Stimulated activated memory B cell treated with anti-CD40 and anti-IgM and Interleukin-4, amounts not matched to agents 10 μg/mL and 1 μg/mL and 100 μg/mL, for 72 hours (primary cell): ENCODE measurements at regions not wholly inside any gene's neighbourhood (a gene's known extent, or its start where the extent isn't known, plus 50 kb on each side); places are given as distances from the start of the nearest gene placed in this dataset.

Source experiments
- ATAC-seq: fragments of 150-1000 bp; cut with Tn5 transposase; 2 replicates; pipeline ENCODE4 v1.10.0; 2021
- H3K27ac Mint-ChIP-seq: one replicate; pipeline ENCODE4 v1.8.0; 2022; ENCODE audit warnings: mild to moderate bottlenecking, mixed read lengths
- H3K27me3 Mint-ChIP-seq: one replicate; pipeline ENCODE4 v1.8.0; 2022; ENCODE audit warnings: mixed read lengths
- H3K36me3 Mint-ChIP-seq: one replicate; pipeline ENCODE4 v1.8.0; 2022; ENCODE audit warnings: mixed read lengths
- H3K4me1 Mint-ChIP-seq: one replicate; pipeline ENCODE4 v1.8.0; 2022; ENCODE audit warnings: mixed read lengths
- H3K4me3 Mint-ChIP-seq: one replicate; pipeline ENCODE4 v1.8.0; 2022; ENCODE audit warnings: mild to moderate bottlenecking, moderate library complexity, mixed read lengths
- H3K9me3 Mint-ChIP-seq: one replicate; pipeline ENCODE4 v1.8.0; 2022; ENCODE audit warnings: mixed read lengths

DNA sequence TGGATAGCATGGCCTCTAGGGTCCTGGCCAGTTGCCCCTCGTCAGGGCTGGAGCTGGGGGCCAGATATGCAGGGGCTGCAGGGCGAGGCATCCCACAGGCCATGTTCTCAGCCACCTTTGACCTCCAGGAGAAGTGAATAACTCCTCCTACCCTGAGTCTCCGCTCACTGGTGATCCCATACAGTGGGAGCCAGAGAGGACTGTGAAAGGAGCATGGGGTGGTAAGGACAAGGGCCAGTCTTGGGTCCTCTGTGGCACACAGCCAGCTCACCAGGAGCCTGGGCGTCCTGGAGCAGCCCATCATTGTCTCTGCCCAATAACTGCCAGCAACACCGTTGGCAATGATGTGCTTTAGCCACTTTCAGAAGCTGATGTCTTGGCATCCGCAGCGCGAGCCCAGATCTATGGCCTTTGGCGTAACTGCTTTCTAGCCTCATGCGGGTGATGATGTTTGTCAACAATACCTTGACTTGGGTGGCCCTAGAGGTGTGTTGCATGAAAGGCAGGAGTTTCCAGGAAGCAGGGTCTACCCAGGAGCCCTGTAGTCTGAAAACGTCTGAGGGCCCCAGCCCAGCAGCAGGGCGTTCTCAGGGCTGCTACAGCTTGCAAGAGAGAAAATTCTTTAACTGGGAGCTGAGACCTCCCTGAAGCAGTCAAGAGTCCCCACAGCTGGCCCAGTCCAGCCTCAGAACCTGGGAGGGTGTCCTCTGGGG is 61.1 kb upstream of the IQSEC1 start:
- H3K4me3 Mint-ChIP-seq = no peak overlapping the region

DNA sequence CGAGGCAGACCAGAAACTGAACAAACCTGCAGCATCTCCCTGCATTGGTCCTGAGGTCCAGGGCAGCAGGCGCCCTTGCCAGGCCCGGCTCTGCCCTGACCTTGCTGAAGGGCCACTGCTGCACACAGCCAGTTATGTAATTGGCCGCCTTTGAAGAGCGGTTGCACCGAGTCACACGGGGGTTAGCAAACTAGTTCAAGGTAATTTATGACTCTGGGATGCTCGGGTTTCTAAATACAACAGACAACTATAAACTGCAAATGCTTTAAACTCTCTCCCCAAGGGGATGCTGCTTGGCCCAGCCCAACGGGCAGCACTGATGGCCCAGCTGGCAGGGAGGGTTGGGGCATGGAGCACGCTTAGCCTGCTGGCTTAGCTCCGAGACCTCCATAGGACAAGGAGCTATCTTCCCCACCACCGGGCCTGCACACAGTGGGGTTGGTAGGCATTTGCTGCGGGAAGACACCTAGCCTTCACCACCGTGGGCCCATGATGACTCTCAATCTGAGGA is 60.3 kb upstream of the IQSEC1 start:
- Mint-ChIP-seq H3K9me3 (no peaks in the 10 kb centered on the region), H3K36me3 (no peaks in the 10 kb centered on the region), H3K4me1 (no peaks in the 10 kb centered on the region), H3K4me3 (no peak overlapping the region), H3K27me3 (peaks cover 33% of the 10 kb centered on the region), H3K27ac (no peak overlapping the region)
- no peak for ATAC-seq

More for the DNA sequence above, 61.1 kb upstream of the IQSEC1 start:
- Mint-ChIP-seq H3K27ac (no peak overlapping the region), H3K27me3 (peaks cover 41% of the 10 kb centered on the region), H3K36me3 (no peaks in the 10 kb centered on the region), H3K9me3 (no peaks in the 10 kb centered on the region), H3K4me1 (no peaks in the 10 kb centered on the region)
- no peak for ATAC-seq

DNA sequence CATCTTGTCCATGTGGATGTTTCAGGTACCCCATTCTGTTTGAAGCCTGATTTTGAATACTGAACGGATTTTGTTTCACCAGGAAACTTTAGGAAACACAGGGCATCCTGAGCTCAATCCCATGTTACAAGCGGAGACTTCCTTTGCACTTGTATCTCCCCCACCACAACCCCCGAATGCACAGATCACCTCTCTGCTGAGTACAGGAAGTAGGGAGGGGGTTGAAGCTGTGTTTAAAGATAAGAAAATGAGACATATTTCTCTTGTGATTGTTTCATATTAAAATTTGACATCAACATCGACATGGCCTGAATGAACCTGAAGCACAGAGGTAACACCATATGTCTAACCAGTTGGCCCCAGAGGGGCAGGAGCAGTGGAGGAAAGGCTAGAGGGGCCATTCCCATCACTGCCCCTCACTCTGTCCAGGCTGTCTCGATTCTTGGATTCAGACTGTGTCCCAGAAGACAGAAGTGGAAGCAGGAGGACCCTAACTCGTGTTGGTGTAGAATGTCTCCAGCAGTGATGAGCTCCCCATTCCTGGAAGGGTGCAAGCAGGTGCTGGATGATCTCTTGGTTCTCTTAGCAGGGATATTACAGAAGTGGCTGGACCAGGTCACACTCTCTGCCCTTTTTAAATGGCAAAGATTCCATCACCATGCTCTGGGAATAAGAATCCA is 59.6 kb upstream of the IQSEC1 start:
- peaks cover 33% of the 10 kb centered on the region for H3K27me3 Mint-ChIP-seq
- H3K27ac Mint-ChIP-seq = no peak overlapping the region
- H3K9me3 Mint-ChIP-seq = no peaks in the 10 kb centered on the region

DNA sequence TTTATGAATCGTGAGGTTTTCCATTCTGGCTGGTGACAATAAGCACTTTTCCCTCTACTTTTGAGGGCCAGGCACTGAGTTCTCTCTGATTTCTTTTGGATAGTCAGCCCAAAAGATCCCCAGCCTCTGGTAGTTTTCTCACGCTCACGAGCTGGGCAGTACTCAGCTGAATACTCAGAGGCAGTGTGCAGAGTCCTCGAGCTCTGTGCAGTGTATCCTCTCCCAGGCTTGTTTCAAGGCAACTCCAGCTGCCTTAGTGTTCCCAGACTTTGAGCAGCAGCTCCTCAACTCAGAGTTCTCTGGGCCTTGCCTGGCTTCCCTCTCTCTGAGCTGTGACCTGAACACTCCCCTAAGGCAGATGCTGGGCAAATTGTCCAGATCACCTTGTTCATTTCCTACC is 59.1 kb upstream of the IQSEC1 start:
- no peaks in the 10 kb centered on the region for H3K9me3 Mint-ChIP-seq

More for the DNA sequence above, 59.6 kb upstream of the IQSEC1 start:
- Mint-ChIP-seq H3K4me3 (no peak overlapping the region), H3K36me3 (no peaks in the 10 kb centered on the region), H3K4me1 (no peaks in the 10 kb centered on the region)
- ATAC-seq = no peak

DNA sequence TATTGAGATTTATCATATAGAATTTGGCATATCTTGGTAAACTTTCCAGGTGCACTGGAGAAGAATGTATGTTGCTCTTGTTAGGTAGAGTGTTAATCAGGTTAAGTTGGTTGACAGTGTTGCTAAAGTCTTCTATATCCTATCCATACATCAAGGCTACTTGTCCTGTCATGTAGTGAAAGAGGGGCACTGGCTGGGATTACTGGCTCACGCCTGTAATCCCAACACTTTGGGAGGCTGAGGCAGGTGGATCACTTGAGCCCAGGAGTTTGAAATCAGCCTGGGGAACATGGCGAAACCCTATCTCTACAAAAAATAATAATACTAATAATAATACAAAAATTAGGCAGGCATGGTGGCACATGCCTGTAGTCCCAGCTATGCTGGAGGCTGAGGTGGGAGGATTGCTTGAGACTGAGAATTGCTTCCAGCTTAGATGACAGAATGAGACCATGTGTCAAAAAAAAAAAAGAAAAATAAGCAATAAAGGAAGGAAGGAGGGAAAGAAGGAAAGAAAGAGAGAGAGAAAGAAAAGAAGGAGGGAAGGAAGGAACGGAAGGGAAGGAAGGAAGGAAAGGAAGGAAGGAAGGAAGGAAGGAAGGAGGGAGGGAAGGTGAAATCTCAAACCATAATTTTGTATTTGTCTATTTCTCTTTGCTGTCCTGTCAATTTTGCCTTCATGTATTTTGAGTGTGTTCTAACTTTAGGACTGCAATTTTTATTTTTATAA is 57.4 kb upstream of the IQSEC1 start:
- no peak for ATAC-seq
- Mint-ChIP-seq H3K27ac (peak overlapping the region; percentile 38), H3K4me3 (no peak overlapping the region), H3K9me3 (no peaks in the 10 kb centered on the region), H3K27me3 (peaks cover 22% of the 10 kb centered on the region), H3K4me1 (no peaks in the 10 kb centered on the region), H3K36me3 (no peaks in the 10 kb centered on the region)

More for the DNA sequence above, 59.1 kb upstream of the IQSEC1 start:
- H3K27me3 Mint-ChIP-seq = peaks cover 33% of the 10 kb centered on the region
- no peak overlapping the region for H3K4me3 Mint-ChIP-seq
- no peak for ATAC-seq
- H3K4me1 Mint-ChIP-seq = no peaks in the 10 kb centered on the region
- H3K36me3 Mint-ChIP-seq = no peaks in the 10 kb centered on the region
- H3K27ac Mint-ChIP-seq = no peak overlapping the region

DNA sequence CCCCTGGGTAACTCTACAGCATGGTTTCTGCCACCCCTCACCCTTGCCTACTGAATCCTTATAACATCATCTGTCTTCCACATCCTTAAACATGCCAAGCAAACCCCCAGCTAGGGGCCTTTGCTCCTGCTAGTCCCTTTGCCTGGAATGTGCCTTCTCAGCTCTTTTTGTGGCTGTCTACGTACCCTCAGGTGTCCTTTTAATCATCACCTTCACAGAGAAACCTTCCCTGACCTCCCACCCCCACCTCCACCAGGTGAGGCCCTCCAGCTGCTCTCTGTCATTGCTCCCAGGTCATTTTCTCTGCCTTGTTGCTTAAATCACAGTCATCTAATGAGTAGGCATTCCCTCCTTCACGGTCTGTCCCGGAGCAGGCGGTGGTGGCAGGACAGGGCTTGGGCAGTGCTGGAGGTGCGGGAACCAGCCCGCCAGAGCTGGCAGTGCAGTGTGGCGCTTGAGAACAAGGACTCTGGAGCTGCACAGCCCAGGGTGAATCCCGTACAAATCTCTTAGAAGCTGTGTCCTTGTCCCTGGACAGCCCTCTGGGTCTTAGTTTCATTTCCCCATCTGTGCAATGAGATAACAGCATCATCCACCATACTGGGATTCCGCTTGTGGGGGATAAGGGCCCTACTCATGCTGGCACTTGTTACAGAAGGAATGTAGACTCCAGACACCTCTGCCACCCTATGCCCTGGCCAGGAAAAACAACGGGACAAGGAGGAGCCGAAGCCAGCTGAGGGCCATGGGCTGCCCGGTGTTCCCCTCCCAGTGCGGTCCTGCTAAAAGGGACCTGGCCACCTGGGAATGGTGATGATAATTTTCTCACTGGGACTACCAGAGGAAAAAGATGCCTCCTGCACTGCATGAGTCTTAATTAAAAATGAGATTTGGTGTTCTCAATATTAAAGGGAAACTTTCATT is 52.1 kb upstream of the IQSEC1 start:
- Mint-ChIP-seq H3K36me3 (no peaks in the 10 kb centered on the region), H3K27ac (peak overlapping the region; percentile 5), H3K27me3 (no peaks in the 10 kb centered on the region), H3K4me3 (no peak overlapping the region), H3K4me1 (peaks cover 2% of the 10 kb centered on the region), H3K9me3 (no peaks in the 10 kb centered on the region)
- no peak for ATAC-seq

DNA sequence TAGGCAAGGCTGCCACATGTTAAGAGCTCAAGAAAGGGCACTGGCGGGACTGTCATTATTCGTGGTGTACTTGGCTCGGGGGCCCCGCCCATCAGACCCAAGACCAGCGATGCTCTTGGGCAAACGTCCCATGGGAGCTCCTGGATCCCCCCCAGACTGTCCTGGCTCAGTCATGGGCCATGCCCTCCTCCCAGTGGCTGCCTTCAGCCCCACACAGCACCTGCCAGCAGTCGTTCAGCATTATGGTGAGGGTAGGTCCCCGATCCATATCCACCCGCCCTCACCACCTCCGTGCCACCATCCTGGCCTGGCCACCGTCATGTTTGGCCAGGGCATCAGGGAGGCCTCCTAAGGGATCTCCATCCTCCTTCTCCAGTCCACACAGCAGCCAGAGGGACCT is 51.4 kb upstream of the IQSEC1 start:
- Mint-ChIP-seq H3K4me3 (no peak overlapping the region), H3K9me3 (no peaks in the 10 kb centered on the region), H3K27ac (peak overlapping the region; percentile 5), H3K4me1 (peaks cover 4% of the 10 kb centered on the region), H3K27me3 (no peaks in the 10 kb centered on the region), H3K36me3 (no peaks in the 10 kb centered on the region)
- no peak for ATAC-seq

DNA sequence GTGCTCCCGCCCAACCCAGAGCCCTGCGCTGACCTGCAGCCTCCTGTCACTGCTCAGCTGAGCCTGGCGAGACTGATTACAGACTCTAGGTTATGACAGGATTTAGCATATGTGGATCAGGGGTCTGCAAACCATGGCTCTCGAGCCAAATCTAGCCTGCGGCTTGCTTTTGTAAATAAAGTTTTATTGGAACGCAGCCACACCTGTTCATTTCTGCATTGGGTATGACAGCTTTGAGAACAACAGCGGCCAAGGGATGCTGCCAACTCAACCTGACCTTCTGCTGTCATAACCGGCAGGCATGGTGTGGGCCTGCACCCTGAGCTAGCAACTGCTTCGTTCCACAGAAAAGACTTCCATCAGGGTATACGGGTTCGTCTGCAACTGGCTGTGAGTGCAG is 50.5 kb upstream of the IQSEC1 start:
- Mint-ChIP-seq H3K4me3 (no peak overlapping the region), H3K27me3 (no peaks in the 10 kb centered on the region), H3K9me3 (no peaks in the 10 kb centered on the region), H3K4me1 (peaks cover 4% of the 10 kb centered on the region), H3K36me3 (no peaks in the 10 kb centered on the region), H3K27ac (no peak overlapping the region)
- ATAC-seq = no peak

DNA sequence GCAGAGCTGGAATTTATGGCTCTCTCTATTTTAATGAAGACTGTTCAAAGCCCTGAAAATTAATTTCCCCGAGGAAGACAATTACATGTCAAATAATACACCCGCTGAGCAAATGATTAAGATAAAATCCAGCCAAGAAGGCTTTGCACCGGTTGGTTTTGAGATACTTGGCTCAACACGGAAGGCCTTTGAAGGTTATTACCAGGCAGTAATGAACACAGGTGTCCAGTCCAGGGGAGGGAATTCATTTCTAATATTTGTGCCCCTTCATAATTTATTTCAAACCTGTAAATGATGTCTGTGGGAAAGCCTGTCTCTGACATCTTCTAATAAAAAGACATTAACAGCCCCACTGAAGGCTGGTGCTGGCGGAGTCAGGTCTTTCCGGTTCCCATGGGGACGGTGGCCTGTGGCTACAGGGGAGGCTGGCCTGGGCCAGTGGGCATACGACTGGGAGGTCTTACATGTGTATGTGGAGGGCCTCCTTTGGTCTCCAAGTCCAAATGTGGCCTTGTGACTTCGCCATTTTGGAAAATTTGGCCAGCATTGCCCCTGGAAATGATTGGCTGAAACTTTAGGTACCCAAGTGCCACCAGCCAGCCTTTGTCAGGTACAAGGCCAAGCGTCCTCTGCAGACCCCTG is 49.9 kb upstream of the IQSEC1 start:
- no peak for ATAC-seq
- H3K36me3 Mint-ChIP-seq = no peaks in the 10 kb centered on the region
- no peak overlapping the region for H3K27ac Mint-ChIP-seq
- no peak overlapping the region for H3K4me3 Mint-ChIP-seq
- H3K27me3 Mint-ChIP-seq = no peaks in the 10 kb centered on the region
- H3K4me1 Mint-ChIP-seq = peaks cover 4% of the 10 kb centered on the region
- no peaks in the 10 kb centered on the region for H3K9me3 Mint-ChIP-seq
